ENCODE measurements at regions not wholly inside any gene's neighbourhood (a gene's known extent, or its start where the extent isn't known, plus 50 kb on each side); places are given as distances from the start of the nearest gene placed in this dataset.
"Not testable (repeated sequence)": the region's sequence is repeated elsewhere in the genome, so short reads cannot be mapped to it uniquely, and the experiment has no call there.

- Mint-ChIP-seq H3K4me3 (no peak overlapping the region), H3K27me3 (no peaks in the 10 kb centered on the region), H3K4me1 (no peaks in the 10 kb centered on the region), H3K9me3 (peaks cover 1 to 30% (median 4%) of the 10 kb centered on the region in 7 donors), H3K27ac (no peak overlapping the region), H3K36me3 (no peaks in the 10 kb centered on the region)
- Histone ChIP-seq H3K4me3 (ENCODE audit: low read depth, low read length) (no peak overlapping the region), H3K9me3 (ENCODE audit: control insufficient read depth in 2 of 2, low read length in 2 of 2) (peaks cover 2 to 13% of the 10 kb centered on the region in 2 experiments), H3K27ac (ENCODE audit: insufficient read depth, low read length, poor library complexity, severe bottlenecking) (no peak overlapping the region), H3K27me3 (ENCODE audit: control insufficient read depth, insufficient read depth, low read length) (no peaks in the 10 kb centered on the region), H3K36me3 (ENCODE audit: control insufficient read depth, insufficient read depth, low read length) (no peaks in the 10 kb centered on the region), H3K4me1 (ENCODE audit: control insufficient read depth, insufficient read depth, low read length, poor library complexity, severe bottlenecking) (no peaks in the 10 kb centered on the region)
- no peak for ATAC-seq (ENCODE audit: low read depth in 2 of 2)
- DNase-seq, result no peak
These were observed 538.3 kb upstream of the ANO3 start for GRCh38 chr11:25793637-25794036.

GRCh38 chr11:25794804-25795203, 537.1 kb upstream of the ANO3 start:
- Histone ChIP-seq H3K9me3 (ENCODE audit: control insufficient read depth in 2 of 2, low read length in 2 of 2) (peaks cover 2 to 13% of the 10 kb centered on the region in 2 experiments), H3K4me1 (ENCODE audit: control insufficient read depth, insufficient read depth, low read length, poor library complexity, severe bottlenecking) (no peaks in the 10 kb centered on the region), H3K36me3 (ENCODE audit: control insufficient read depth, insufficient read depth, low read length) (no peaks in the 10 kb centered on the region), H3K4me3 (ENCODE audit: low read depth, low read length) (no peak overlapping the region), H3K27me3 (ENCODE audit: control insufficient read depth, insufficient read depth, low read length) (no peaks in the 10 kb centered on the region), H3K27ac (ENCODE audit: insufficient read depth, low read length, poor library complexity, severe bottlenecking) (no peak overlapping the region)
- no peaks in the 10 kb centered on the region for H3K27me3 Mint-ChIP-seq
- no peak for DNase-seq
- no peaks in the 10 kb centered on the region for H3K4me1 Mint-ChIP-seq
- ATAC-seq (ENCODE audit: low read depth in 2 of 2), result no peak
- H3K9me3 Mint-ChIP-seq, result peaks cover 1 to 23% (median 4%) of the 10 kb centered on the region in 7 donors
- H3K36me3 Mint-ChIP-seq, result no peaks in the 10 kb centered on the region
- H3K27ac Mint-ChIP-seq, result no peak overlapping the region
- no peak overlapping the region for H3K4me3 Mint-ChIP-seq

GRCh38 chr11:25816411-25816810, 515.5 kb upstream of the ANO3 start:
- Mint-ChIP-seq H3K36me3 (no peaks in the 10 kb centered on the region), H3K27ac (no peak overlapping the region), H3K9me3 (peaks cover 0 to 9% (median 6%) of the 10 kb centered on the region in 7 donors), H3K4me1 (no peaks in the 10 kb centered on the region), H3K4me3 (no peak overlapping the region), H3K27me3 (no peaks in the 10 kb centered on the region)
- DNase-seq, result no peak
- Histone ChIP-seq H3K27ac (ENCODE audit: insufficient read depth, low read length, poor library complexity, severe bottlenecking) (no peak overlapping the region), H3K27me3 (ENCODE audit: control insufficient read depth, insufficient read depth, low read length) (no peaks in the 10 kb centered on the region), H3K9me3 (ENCODE audit: control insufficient read depth in 2 of 2, low read length in 2 of 2) (no peaks in the 10 kb centered on the region), H3K36me3 (ENCODE audit: control insufficient read depth, insufficient read depth, low read length) (no peaks in the 10 kb centered on the region), H3K4me3 (ENCODE audit: low read depth, low read length) (no peak overlapping the region), H3K4me1 (ENCODE audit: control insufficient read depth, insufficient read depth, low read length, poor library complexity, severe bottlenecking) (no peaks in the 10 kb centered on the region)
- ATAC-seq (ENCODE audit: low read depth in 2 of 2), result no peak

GRCh38 chr11:25824688-25825087, 507.2 kb upstream of the ANO3 start:
- Histone ChIP-seq H3K36me3 (ENCODE audit: control insufficient read depth, insufficient read depth, low read length) (no peaks in the 10 kb centered on the region), H3K9me3 (ENCODE audit: control insufficient read depth in 2 of 2, low read length in 2 of 2) (no peaks in the 10 kb centered on the region), H3K27ac (ENCODE audit: insufficient read depth, low read length, poor library complexity, severe bottlenecking) (no peak overlapping the region), H3K4me3 (ENCODE audit: low read depth, low read length) (no peak overlapping the region), H3K27me3 (ENCODE audit: control insufficient read depth, insufficient read depth, low read length) (no peaks in the 10 kb centered on the region), H3K4me1 (ENCODE audit: control insufficient read depth, insufficient read depth, low read length, poor library complexity, severe bottlenecking) (no peaks in the 10 kb centered on the region)
- DNase-seq (no peak), ATAC-seq (ENCODE audit: low read depth in 2 of 2) (no peak)
- no peaks in the 10 kb centered on the region for H3K27me3 Mint-ChIP-seq
- no peaks in the 10 kb centered on the region for H3K4me1 Mint-ChIP-seq
- no peak overlapping the region for H3K27ac Mint-ChIP-seq
- H3K9me3 Mint-ChIP-seq, result peaks cover 2 to 33% (median 11%) of the 10 kb centered on the region in 7 donors
- no peak overlapping the region for H3K4me3 Mint-ChIP-seq
- no peaks in the 10 kb centered on the region for H3K36me3 Mint-ChIP-seq

- H3K36me3 Mint-ChIP-seq; DNase-seq; H3K4me1 Mint-ChIP-seq; H3K4me1 ChIP-seq (ENCODE audit: control insufficient read depth, insufficient read depth, low read length, poor library complexity, severe bottlenecking); H3K27ac ChIP-seq (ENCODE audit: insufficient read depth, low read length, poor library complexity, severe bottlenecking); H3K9me3 ChIP-seq (ENCODE audit: control insufficient read depth in 2 of 2, low read length in 2 of 2); H3K4me3 ChIP-seq (ENCODE audit: low read depth, low read length); H3K36me3 ChIP-seq (ENCODE audit: control insufficient read depth, insufficient read depth, low read length); ATAC-seq (ENCODE audit: low read depth in 2 of 2); H3K27ac Mint-ChIP-seq; H3K4me3 Mint-ChIP-seq; H3K27me3 ChIP-seq (ENCODE audit: control insufficient read depth, insufficient read depth, low read length); H3K27me3 Mint-ChIP-seq: not testable (repeated sequence)
- peaks cover under 1 to 27% (median 4%) of the 10 kb centered on the region in 7 donors for H3K9me3 Mint-ChIP-seq
These were observed 500.4 kb upstream of the ANO3 start for GRCh38 chr11:25831485-25831884.

GRCh38 chr11:25838918-25839625, 492.9 kb upstream of the ANO3 start:
- Mint-ChIP-seq H3K27me3 (no peaks in the 10 kb centered on the region), H3K9me3 (peaks cover 0 to 17% (median 5%) of the 10 kb centered on the region in 7 donors), H3K4me3 (no peak overlapping the region), H3K27ac (no peak overlapping the region), H3K36me3 (no peaks in the 10 kb centered on the region), H3K4me1 (peaks cover 0 to 2% (median 0%) of the 10 kb centered on the region in 4 donors)
- Histone ChIP-seq H3K27ac (ENCODE audit: insufficient read depth, low read length, poor library complexity, severe bottlenecking) (no peak overlapping the region), H3K4me1 (ENCODE audit: control insufficient read depth, insufficient read depth, low read length, poor library complexity, severe bottlenecking) (no peaks in the 10 kb centered on the region), H3K36me3 (ENCODE audit: control insufficient read depth, insufficient read depth, low read length) (no peaks in the 10 kb centered on the region), H3K4me3 (ENCODE audit: low read depth, low read length) (no peak overlapping the region), H3K9me3 (ENCODE audit: control insufficient read depth in 2 of 2, low read length in 2 of 2) (no peaks in the 10 kb centered on the region), H3K27me3 (ENCODE audit: control insufficient read depth, insufficient read depth, low read length) (no peaks in the 10 kb centered on the region)
- ATAC-seq (ENCODE audit: low read depth in 2 of 2), result no peak
- no peak for DNase-seq

- ATAC-seq (ENCODE audit: low read depth in 2 of 2) (no peak), DNase-seq (no peak)
- no peaks in the 10 kb centered on the region for H3K27me3 Mint-ChIP-seq
- peaks cover 2 to 33% (median 9%) of the 10 kb centered on the region in 7 donors for H3K9me3 Mint-ChIP-seq
- Histone ChIP-seq H3K4me1 (ENCODE audit: control insufficient read depth, insufficient read depth, low read length, poor library complexity, severe bottlenecking) (no peaks in the 10 kb centered on the region), H3K27ac (ENCODE audit: insufficient read depth, low read length, poor library complexity, severe bottlenecking) (no peak overlapping the region), H3K4me3 (ENCODE audit: low read depth, low read length) (no peak overlapping the region), H3K36me3 (ENCODE audit: control insufficient read depth, insufficient read depth, low read length) (no peaks in the 10 kb centered on the region), H3K27me3 (ENCODE audit: control insufficient read depth, insufficient read depth, low read length) (no peaks in the 10 kb centered on the region), H3K9me3 (ENCODE audit: control insufficient read depth in 2 of 2, low read length in 2 of 2) (peaks cover 0 to 7% of the 10 kb centered on the region in 2 experiments)
- peak overlapping the region in 1 of 3 donors; percentile 74 for H3K27ac Mint-ChIP-seq
- H3K4me3 Mint-ChIP-seq, result no peak overlapping the region
- no peaks in the 10 kb centered on the region for H3K4me1 Mint-ChIP-seq
- no peaks in the 10 kb centered on the region for H3K36me3 Mint-ChIP-seq
These were observed 487.1 kb upstream of the ANO3 start for GRCh38 chr11:25844811-25845210.

- Histone ChIP-seq H3K4me3 (ENCODE audit: low read depth, low read length) (no peak overlapping the region), H3K36me3 (ENCODE audit: control insufficient read depth, insufficient read depth, low read length) (no peaks in the 10 kb centered on the region), H3K9me3 (ENCODE audit: control insufficient read depth in 2 of 2, low read length in 2 of 2) (peaks cover 0 to 6% of the 10 kb centered on the region in 2 experiments), H3K4me1 (ENCODE audit: control insufficient read depth, insufficient read depth, low read length, poor library complexity, severe bottlenecking) (no peaks in the 10 kb centered on the region), H3K27me3 (ENCODE audit: control insufficient read depth, insufficient read depth, low read length) (no peaks in the 10 kb centered on the region), H3K27ac (ENCODE audit: insufficient read depth, low read length, poor library complexity, severe bottlenecking) (no peak overlapping the region)
- Mint-ChIP-seq H3K36me3 (no peaks in the 10 kb centered on the region), H3K27ac (no peak overlapping the region), H3K9me3 (peaks cover 6 to 19% (median 7%) of the 10 kb centered on the region in 7 donors), H3K4me1 (no peaks in the 10 kb centered on the region), H3K4me3 (no peak overlapping the region), H3K27me3 (no peaks in the 10 kb centered on the region)
- DNase-seq, result no peak
- ATAC-seq (ENCODE audit: low read depth in 2 of 2), result no peak
These were observed 476.0 kb upstream of the ANO3 start for GRCh38 chr11:25855916-25856315.

Data from CD4-positive, CD25-positive, alpha-beta regulatory T cell (primary cell).